ENCODE measurements at regions not wholly inside any gene's neighbourhood (a gene's known extent, or its start where the extent isn't known, plus 50 kb on each side); places are given as distances from the start of the nearest gene placed in this dataset.

- no peak overlapping the region for H3K27ac Mint-ChIP-seq (ENCODE audit: unreplicated experiment)
- no peak overlapping the region for H3K4me3 Mint-ChIP-seq (ENCODE audit: unreplicated experiment)
- TF ChIP-seq CTCF (IDR thresholded peaks at IDR 0.05; ENCODE audit: unreplicated experiment), result no peak
- H3K36me3 Mint-ChIP-seq (ENCODE audit: low read depth, unreplicated experiment), result no peaks in the 10 kb centered on the region
- no peaks in the 10 kb centered on the region for H3K9me3 Mint-ChIP-seq (ENCODE audit: unreplicated experiment)
- no peak for DNase-seq (ENCODE audit: low spot score)
- no peaks in the 10 kb centered on the region for H3K27me3 Mint-ChIP-seq (ENCODE audit: unreplicated experiment)
- peaks cover 2% of the 10 kb centered on the region for H3K4me1 Mint-ChIP-seq (ENCODE audit: unreplicated experiment)
Measured at GRCh38 chr21:16076465-16076864, 346.7 kb downstream of the USP25 start.

- Mint-ChIP-seq H3K27ac (ENCODE audit: unreplicated experiment) (no peak overlapping the region), H3K4me3 (ENCODE audit: unreplicated experiment) (no peak overlapping the region), H3K27me3 (ENCODE audit: unreplicated experiment) (no peaks in the 10 kb centered on the region), H3K4me1 (ENCODE audit: unreplicated experiment) (peaks cover 3% of the 10 kb centered on the region), H3K36me3 (ENCODE audit: low read depth, unreplicated experiment) (no peaks in the 10 kb centered on the region), H3K9me3 (ENCODE audit: unreplicated experiment) (no peaks in the 10 kb centered on the region)
- TF ChIP-seq CTCF (IDR thresholded peaks at IDR 0.05; ENCODE audit: unreplicated experiment), result no peak
- no peak for DNase-seq (ENCODE audit: low spot score)
Measured at GRCh38 chr21:16078382-16078781, 348.6 kb downstream of the USP25 start.

- Mint-ChIP-seq H3K36me3 (ENCODE audit: low read depth, unreplicated experiment) (no peaks in the 10 kb centered on the region), H3K4me1 (ENCODE audit: unreplicated experiment) (peaks cover 3% of the 10 kb centered on the region), H3K27ac (ENCODE audit: unreplicated experiment) (no peak overlapping the region), H3K4me3 (ENCODE audit: unreplicated experiment) (no peak overlapping the region), H3K9me3 (ENCODE audit: unreplicated experiment) (no peaks in the 10 kb centered on the region), H3K27me3 (ENCODE audit: unreplicated experiment) (no peaks in the 10 kb centered on the region)
- DNase-seq (ENCODE audit: low spot score), result no peak
- TF ChIP-seq CTCF (IDR thresholded peaks at IDR 0.05; ENCODE audit: unreplicated experiment), result no peak
Measured at GRCh38 chr21:16079830-16080229, 350.0 kb downstream of the USP25 start.

- Mint-ChIP-seq H3K4me3 (ENCODE audit: unreplicated experiment) (no peak overlapping the region), H3K4me1 (ENCODE audit: unreplicated experiment) (peaks cover 3% of the 10 kb centered on the region), H3K27ac (ENCODE audit: unreplicated experiment) (no peak overlapping the region), H3K36me3 (ENCODE audit: low read depth, unreplicated experiment) (no peaks in the 10 kb centered on the region), H3K27me3 (ENCODE audit: unreplicated experiment) (no peaks in the 10 kb centered on the region), H3K9me3 (ENCODE audit: unreplicated experiment) (no peaks in the 10 kb centered on the region)
- no peak for TF ChIP-seq CTCF (IDR thresholded peaks at IDR 0.05; ENCODE audit: unreplicated experiment)
- no peak for DNase-seq (ENCODE audit: low spot score)
Measured at GRCh38 chr21:16081304-16081703, 351.5 kb downstream of the USP25 start.

- Mint-ChIP-seq H3K27ac (ENCODE audit: unreplicated experiment) (peak overlapping the region; percentile 12), H3K4me1 (ENCODE audit: unreplicated experiment) (peaks cover 3% of the 10 kb centered on the region), H3K36me3 (ENCODE audit: low read depth, unreplicated experiment) (no peaks in the 10 kb centered on the region), H3K4me3 (ENCODE audit: unreplicated experiment) (no peak overlapping the region), H3K27me3 (ENCODE audit: unreplicated experiment) (no peaks in the 10 kb centered on the region), H3K9me3 (ENCODE audit: unreplicated experiment) (no peaks in the 10 kb centered on the region)
- TF ChIP-seq CTCF (IDR thresholded peaks at IDR 0.05; ENCODE audit: unreplicated experiment), result peak; percentile 64
- DNase-seq (ENCODE audit: low spot score), result no peak
Measured at GRCh38 chr21:16082038-16082816, 352.4 kb downstream of the USP25 start.
